Stimulated activated naive CD4-positive, alpha-beta T cell treated with Interleukin-2 at 50 U/mL for 16 hours (primary cell): ENCODE measurements at regions not wholly inside any gene's neighbourhood (a gene's known extent, or its start where the extent isn't known, plus 50 kb on each side); places are given as distances from the start of the nearest gene placed in this dataset.

Experiments
- DNase-seq: peaks from one replicate; lab custom pipeline; 2025; lab: John Stamatoyannopoulos, UW

DNA sequence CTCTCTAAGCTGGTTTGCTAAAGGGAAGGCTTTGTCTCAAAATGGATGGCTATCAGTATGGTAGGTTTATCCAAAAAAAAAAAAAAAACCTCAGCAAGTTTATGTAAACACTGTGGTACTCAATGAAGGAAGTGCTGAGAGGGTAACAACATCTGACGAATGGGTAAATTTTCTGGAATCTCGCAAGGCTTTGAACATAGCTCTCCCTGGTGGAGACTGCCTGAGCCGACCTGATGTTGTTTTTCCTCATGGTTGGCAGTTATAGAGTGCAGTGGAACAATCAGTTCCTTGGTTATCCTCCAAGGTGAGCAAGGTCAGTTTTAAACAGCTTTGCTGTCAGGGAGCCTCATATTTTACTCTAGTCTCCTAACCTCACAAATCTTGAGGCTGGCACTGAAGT is 94.6 kb downstream of the ZPLD1 start:
- no peak for DNase-seq

DNA sequence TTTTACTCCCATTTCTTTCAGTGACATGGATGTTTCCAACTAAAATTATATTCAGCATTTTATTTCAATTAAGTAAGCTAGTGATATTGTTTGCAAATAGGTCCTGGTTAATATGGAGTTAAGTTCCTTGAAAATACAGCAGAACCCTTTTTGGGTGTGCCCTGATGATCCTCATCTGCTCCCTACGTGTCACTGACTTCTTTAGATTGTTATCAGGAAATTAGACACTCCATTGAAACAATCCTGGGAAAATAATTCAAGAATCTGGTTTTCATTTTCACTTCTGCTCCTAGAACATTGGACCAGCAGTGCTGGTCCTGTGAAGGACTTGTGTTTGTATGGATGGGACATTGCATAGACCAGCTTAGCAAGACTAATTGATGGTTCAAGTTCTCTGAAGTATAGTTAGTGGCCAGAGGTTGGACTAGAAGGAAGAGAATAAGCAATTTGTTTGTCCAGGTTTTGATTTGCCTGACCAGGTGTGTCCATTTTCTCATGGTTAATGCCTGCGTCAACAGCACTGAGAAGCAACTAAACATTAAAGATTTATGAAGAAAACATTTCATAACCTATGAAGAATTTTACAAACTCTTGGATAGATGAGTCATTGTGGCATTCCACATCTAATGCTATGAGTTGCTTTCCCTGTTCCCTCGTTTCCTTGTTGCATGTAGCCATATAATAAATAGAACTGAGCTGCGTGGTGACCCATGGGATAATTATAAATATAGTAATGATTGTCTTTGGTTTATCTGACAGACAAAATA is 95.8 kb downstream of the ZPLD1 start:
- DNase-seq = no peak

DNA sequence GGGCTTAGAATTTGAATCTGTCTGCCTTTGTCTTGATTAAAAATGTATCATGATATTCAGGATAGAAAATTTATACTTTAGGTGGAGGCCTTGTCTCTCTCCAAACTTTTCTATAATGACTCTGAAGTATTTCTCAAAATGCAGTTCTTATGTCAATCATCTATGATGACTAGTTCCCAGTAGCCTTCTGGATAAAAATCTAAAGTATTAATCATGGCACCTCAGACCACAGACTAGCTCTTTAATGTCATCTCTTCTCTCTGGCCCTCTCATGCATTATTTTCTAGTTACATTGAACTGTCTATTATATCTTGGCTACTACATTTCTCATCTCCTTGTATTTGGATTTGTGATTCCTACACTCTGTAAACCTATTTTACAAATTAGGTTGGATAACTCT is 96.9 kb downstream of the ZPLD1 start:
- DNase-seq = no peak

DNA sequence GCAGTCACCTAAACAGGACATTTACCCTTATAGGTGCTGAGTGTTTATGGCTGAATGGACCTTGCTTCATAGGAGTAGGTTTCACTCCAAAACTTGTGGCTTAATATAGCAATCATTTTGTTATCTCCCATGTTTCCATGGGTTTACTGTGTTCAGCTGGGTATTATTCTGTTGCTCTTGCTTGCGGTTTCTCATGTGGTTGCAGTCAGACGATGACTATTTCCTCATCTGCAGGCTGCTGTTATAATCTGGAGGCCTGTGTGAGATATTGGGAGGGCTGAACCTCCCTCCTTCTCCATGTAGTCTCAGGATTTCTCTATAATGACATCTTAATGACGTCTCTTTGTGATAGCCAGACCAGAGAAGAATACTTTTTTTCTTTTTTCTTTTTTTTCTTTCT is 98.1 kb downstream of the ZPLD1 start:
- no peak for DNase-seq

- no peak for DNase-seq
These were observed 99.0 kb downstream of the ZPLD1 start for GRCh38 chr3:102533784-102534183.

DNA sequence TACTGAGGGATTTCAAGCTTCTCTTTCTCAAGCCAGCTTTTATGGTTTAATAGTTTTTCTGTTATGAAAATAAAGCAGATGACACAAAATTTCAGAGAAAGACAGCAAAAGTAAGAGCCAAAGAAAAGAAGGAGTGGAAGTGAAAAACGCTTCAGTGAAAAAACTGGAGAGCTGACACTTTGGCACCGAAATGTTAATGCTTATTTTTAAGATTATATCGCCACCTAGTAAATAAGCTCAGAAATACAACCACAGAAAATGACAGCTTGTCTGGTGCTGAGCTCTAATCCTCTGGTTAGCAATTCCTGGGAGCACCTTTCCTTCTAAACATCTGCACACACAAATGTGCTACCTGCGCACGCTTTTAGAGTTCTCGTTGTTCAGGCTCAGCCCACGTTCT is 101.6 kb downstream of the ZPLD1 start:
- DNase-seq = no peak

- no peak for DNase-seq
These were observed 102.3 kb downstream of the ZPLD1 start for GRCh38 chr3:102537123-102537522.

GRCh38 chr3:102544741-102545140 is 109.9 kb downstream of the ZPLD1 start:
- no peak for DNase-seq

GRCh38 chr3:102545276-102545675 is 110.5 kb downstream of the ZPLD1 start:
- no peak for DNase-seq

GRCh38 chr3:102553876-102554275 is 119.1 kb downstream of the ZPLD1 start:
- no peak for DNase-seq

GRCh38 chr3:102570511-102570910 is 135.7 kb downstream of the ZPLD1 start:
- no peak for DNase-seq

DNA sequence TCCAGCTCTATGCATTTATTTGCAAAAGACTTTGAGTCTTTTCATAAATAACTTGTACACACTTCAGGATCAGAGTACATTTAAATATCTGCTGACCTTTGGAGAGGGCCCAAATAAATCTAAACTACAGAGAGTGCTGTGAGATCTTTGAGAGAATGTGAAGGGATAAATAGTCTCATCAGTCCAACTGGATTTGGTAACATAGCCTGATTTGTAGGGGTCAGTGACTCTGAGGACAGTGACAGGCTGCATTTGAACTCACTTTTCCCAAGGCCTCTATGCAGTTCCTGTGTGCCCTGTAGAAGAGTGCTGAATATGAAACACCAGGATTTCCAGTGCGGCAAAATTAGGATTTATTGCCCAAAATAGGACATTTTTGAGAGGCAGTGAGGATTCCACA is 136.2 kb downstream of the ZPLD1 start:
- DNase-seq = no peak

- no peak for DNase-seq
These were observed 137.0 kb downstream of the ZPLD1 start for GRCh38 chr3:102571720-102572384.

DNA sequence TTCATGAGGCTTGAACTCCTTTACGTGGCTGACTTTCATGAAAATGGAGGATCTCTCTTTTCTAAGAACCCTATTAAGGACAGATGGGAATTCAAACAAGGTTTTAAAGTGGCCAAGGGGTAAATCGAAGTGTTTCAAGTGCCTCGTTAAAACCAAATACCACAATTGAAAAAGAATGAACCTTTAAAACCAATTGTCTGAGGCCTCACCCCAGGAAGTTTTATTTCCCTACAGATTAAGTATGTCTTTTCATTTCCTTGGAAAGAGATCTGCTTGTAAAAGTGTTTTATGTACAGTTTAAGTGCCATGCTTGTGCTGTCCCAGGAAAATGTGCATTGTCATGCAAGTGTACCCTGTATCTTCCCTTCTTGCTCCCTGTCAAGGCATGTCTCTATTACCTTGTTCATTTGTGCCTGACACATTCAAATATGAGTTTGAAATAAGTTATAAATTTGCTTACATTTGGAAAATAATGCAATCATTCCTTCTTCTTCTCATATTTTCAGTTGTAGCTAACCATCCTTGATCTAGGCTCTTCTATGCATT is 138.7 kb downstream of the ZPLD1 start:
- DNase-seq = no peak

DNA sequence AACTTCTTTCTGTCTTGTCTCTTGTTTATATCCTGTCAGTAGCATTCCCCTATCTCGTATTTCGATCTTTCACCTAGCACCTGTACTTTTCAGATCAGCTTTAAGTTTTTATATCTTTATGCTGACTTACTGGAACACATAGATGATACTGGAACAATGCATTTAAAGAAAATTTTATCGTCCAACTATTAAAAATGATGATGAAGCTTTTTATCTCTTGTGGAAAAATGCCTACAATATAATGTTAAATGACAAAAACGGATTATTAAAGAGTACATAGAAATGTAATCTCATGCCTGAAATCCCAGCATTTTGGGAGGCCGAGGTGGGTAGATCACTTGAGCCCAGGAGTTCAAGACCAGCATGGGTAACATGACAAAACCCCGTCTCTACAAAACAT is 139.5 kb downstream of the ZPLD1 start:
- DNase-seq = no peak

- DNase-seq = no peak
These were observed 141.8 kb downstream of the ZPLD1 start for GRCh38 chr3:102576651-102577050.

DNA sequence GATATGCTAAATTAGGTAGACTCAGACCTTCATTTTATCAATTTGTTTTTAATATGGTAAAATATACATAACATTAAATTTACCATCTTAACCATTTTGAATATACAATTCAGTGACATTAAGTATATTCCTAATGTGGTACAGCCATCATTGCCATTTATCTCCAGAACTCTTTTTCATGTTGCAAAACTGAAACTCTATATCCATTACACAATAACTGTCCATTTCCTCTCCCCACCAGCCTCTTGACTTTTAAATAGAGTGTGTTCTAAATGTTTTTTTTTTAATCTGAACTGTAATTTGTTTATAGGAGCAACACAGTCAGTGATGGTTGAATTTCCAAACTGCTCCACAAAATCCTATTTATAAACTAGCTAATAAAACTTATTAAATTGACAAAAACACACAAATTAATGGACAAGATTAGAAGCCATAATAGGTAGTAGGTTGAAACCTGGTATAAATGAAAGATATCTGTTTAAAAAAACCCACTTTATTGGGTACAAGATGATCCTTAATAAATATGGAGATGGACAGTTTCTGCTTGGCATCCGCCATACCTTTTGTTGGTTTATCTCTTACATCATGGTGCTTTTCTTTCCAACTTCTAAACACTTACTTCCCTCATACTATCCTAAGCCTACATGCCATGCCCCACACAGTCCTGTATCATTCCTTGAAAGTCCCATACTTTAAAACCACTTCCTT is 142.4 kb downstream of the ZPLD1 start:
- no peak for DNase-seq

GRCh38 chr3:102580760-102581159 is 145.9 kb downstream of the ZPLD1 start:
- no peak for DNase-seq

DNA sequence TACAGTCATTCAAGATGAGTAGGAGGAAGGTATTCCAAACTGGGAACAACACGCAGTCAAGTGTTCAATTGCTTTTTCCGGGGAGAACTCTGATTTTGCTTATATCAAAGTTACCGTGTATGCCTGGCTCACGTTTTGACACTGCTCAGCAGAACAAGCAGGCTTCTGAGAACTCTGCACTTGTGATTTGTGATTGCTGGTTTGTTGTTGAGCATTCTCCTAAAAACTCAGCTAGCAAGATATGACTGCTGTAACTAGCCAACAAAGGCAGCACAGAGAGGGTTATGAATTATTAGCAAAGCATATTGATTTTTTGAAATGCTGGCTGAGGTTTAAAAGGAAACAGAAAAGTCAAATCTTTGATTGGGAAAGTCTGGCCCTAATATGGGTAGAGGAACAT is 151.7 kb downstream of the ZPLD1 start:
- no peak for DNase-seq

DNA sequence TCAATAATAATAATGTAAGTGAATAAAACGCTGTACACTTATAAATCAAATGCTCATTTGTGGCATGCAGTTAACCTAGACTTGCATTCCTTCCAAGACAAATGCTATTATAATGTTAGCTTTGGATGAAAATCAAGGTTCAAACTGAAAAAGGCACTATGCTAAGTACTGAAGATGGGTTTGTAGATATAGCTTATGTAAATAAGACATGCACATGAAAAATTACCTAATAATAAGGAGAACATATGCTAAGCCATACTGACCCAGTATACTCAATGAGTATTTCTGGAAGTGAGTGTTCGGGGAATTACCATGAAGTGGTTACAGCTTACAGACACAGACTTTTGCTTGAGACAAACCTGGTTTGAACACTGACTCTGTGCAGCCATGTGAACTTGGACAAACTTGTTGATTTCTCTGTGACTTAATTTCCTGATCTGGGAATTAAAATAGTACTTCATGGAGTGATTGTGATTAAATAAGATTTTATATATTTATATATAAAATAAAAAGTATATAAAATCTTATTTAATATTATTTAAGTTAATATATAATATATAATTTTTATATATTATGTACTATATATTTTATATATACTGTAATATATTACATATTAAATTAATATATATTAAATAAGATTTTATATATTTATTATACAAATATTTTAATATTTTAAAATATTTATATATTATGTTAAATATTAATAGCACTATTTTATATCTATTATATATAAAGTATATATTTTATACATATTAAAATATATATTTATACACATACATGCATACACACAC is 159.2 kb downstream of the ZPLD1 start:
- no peak for DNase-seq

DNA sequence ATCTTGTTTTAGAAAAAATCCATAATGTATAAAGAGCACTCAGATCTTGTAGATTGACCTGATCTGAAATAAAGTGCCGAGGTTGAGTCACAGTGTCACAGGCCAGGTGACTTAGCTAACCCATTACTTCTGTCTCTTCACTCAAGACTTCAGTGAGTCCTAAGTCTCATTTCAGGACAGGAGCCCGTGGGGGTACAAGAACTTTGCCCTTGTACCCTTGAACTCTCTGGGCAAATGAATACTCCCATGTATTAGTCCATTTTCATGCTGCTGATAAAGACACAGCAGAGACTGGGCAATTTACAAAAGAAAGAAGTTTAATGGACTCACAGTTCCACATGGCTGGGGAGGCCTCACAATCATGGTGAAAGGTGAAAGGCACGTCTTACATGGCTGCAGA is 160.2 kb downstream of the ZPLD1 start:
- DNase-seq = no peak
